Nephron progenitor cell (in vitro differentiated cells): ENCODE measurements at regions not wholly inside any gene's neighbourhood (a gene's known extent, or its start where the extent isn't known, plus 50 kb on each side); places are given as distances from the start of the nearest gene placed in this dataset.

ENCODE experiments used
- DNase-seq: peaks from one replicate; pipeline ENCODE4 v3.0.0; 2021
- H3K27ac Mint-ChIP-seq: 2 replicates; pipeline ENCODE4 v1.8.0; 2021; ENCODE audit warnings: mild to moderate bottlenecking, moderate library complexity, mixed read lengths
- H3K27me3 Mint-ChIP-seq: 2 replicates; pipeline ENCODE4 v1.8.0; 2021; ENCODE audit warnings: mild to moderate bottlenecking, low read depth, mixed read lengths; ENCODE audit not compliant: poor library complexity
- H3K36me3 Mint-ChIP-seq: 2 replicates; pipeline ENCODE4 v1.8.0; 2021; ENCODE audit warnings: low read depth, mixed read lengths
- H3K4me1 Mint-ChIP-seq: 2 replicates; pipeline ENCODE4 v1.8.0; 2021; ENCODE audit warnings: mixed read lengths
- H3K4me3 Mint-ChIP-seq: 2 replicates; pipeline ENCODE4 v1.8.0; 2021; ENCODE audit warnings: mild to moderate bottlenecking, moderate library complexity, mixed read lengths
- H3K9me3 Mint-ChIP-seq: 2 replicates; pipeline ENCODE4 v1.8.0; 2021; ENCODE audit warnings: mild to moderate bottlenecking, moderate library complexity, mixed read lengths
- TF ChIP-seq, protein P1 (sequence below): fragments of 200-600 bp; sonication (generic); IDR thresholded peaks from 2 replicates; pipeline ENCODE4 v1.5.0; 2021; ENCODE audit warnings: antibody characterized with exemption

DNA sequence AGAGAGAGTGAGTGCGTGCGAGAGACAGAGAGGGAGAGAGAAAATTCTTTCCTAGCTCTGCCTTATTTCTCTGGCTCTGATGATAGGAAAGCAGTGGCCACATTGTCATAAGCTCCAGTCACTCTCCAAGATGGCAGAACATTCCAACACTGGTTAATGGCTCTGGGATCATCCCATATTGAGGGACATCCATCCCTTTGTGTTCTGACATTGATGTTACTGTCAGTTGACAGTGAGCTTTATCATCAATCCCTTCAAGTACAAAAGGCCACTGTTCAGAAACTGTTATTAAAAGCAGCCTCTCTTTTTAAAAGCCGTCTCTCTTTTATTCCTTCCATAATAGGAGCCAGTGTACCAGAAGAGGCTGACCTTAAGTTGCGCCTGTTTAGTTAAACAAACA lies 1084.9 kb upstream of the RBFOX1 start:
- no peaks in the 10 kb centered on the region for H3K36me3 Mint-ChIP-seq
- no peak overlapping the region for H3K4me3 Mint-ChIP-seq
- TF ChIP-seq, protein P1, sequence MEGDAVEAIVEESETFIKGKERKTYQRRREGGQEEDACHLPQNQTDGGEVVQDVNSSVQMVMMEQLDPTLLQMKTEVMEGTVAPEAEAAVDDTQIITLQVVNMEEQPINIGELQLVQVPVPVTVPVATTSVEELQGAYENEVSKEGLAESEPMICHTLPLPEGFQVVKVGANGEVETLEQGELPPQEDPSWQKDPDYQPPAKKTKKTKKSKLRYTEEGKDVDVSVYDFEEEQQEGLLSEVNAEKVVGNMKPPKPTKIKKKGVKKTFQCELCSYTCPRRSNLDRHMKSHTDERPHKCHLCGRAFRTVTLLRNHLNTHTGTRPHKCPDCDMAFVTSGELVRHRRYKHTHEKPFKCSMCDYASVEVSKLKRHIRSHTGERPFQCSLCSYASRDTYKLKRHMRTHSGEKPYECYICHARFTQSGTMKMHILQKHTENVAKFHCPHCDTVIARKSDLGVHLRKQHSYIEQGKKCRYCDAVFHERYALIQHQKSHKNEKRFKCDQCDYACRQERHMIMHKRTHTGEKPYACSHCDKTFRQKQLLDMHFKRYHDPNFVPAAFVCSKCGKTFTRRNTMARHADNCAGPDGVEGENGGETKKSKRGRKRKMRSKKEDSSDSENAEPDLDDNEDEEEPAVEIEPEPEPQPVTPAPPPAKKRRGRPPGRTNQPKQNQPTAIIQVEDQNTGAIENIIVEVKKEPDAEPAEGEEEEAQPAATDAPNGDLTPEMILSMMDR, result no peak
- H3K27me3 Mint-ChIP-seq, result peaks cover 11% of the 10 kb centered on the region
- no peaks in the 10 kb centered on the region for H3K9me3 Mint-ChIP-seq
- DNase-seq, result no peak
- peaks cover 5% of the 10 kb centered on the region for H3K4me1 Mint-ChIP-seq
- H3K27ac Mint-ChIP-seq, result no peak overlapping the region

DNA sequence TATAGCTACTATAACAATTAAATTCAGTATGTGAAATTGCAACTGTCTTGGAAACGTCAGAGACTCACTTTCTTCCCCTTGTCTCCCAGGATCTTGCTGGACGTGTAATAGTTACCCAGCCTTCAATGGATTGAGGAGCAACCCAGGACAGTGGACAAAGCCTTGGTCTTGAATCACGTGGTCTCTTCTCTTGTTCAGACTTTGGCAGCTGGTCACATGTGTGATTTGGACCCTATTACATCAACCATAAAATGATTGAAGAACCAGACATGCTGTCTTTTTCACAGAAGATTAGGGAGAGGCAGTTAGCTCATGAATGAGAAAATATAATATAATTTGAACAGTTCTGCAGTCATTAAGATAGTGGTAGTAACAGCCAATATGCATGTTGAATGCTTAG lies 1085.5 kb upstream of the RBFOX1 start:
- TF ChIP-seq, protein P1, result no peak
- H3K4me1 Mint-ChIP-seq, result peaks cover 5% of the 10 kb centered on the region
- DNase-seq, result no peak
- H3K9me3 Mint-ChIP-seq, result no peaks in the 10 kb centered on the region
- H3K27me3 Mint-ChIP-seq, result peaks cover 8% of the 10 kb centered on the region
- H3K36me3 Mint-ChIP-seq, result no peaks in the 10 kb centered on the region
- no peak overlapping the region for H3K27ac Mint-ChIP-seq
- no peak overlapping the region for H3K4me3 Mint-ChIP-seq

DNA sequence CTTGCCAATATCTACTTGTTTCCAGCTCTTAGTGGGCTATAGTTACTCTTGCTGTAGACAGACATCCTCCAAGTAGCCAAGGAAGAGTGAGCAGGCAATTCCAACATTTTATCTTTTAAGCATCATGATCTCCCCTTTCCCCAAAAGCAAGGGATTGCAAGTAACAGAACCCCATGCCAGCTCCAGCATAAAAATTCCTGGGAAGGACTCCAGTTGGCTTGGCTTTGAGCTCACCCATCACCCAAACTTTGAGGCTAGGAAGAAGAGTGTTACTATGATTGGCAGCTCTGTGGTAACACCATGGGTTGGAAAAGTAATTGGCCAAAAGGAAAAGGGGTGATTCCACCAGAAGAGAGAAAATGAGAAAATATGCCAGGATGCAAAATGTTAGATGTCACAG lies 1086.4 kb upstream of the RBFOX1 start:
- H3K4me1 Mint-ChIP-seq, result no peaks in the 10 kb centered on the region
- DNase-seq, result no peak
- TF ChIP-seq, protein P1, result no peak
- H3K27ac Mint-ChIP-seq, result no peak overlapping the region
- no peaks in the 10 kb centered on the region for H3K36me3 Mint-ChIP-seq
- H3K27me3 Mint-ChIP-seq, result peaks cover 6% of the 10 kb centered on the region
- no peaks in the 10 kb centered on the region for H3K9me3 Mint-ChIP-seq
- no peak overlapping the region for H3K4me3 Mint-ChIP-seq

DNA sequence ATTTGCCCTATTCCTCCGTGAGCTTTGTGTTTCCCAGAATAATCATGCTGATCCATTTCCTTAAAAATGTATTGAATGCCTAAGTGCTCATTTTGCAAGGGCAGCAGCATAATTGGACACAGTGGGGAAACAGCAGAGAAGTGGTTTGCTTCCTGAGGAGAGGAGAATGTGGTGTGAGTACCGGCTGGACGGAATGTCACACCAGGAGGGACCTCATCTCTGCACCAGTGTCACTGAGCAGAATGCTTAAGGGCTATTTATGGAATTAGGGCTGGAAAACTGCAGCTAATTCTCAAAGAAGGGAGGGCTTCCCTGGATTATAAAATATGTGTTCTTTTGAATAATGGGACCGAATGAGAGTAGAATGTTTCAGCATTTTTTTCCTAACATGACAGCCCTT lies 1100.6 kb upstream of the RBFOX1 start:
- Mint-ChIP-seq H3K27me3 (peaks cover 15% of the 10 kb centered on the region), H3K4me3 (no peak overlapping the region), H3K27ac (no peak overlapping the region), H3K4me1 (peaks cover 5% of the 10 kb centered on the region), H3K36me3 (no peaks in the 10 kb centered on the region), H3K9me3 (peaks cover 13% of the 10 kb centered on the region)
- DNase-seq, result no peak
- TF ChIP-seq, protein P1, result no peak

DNA sequence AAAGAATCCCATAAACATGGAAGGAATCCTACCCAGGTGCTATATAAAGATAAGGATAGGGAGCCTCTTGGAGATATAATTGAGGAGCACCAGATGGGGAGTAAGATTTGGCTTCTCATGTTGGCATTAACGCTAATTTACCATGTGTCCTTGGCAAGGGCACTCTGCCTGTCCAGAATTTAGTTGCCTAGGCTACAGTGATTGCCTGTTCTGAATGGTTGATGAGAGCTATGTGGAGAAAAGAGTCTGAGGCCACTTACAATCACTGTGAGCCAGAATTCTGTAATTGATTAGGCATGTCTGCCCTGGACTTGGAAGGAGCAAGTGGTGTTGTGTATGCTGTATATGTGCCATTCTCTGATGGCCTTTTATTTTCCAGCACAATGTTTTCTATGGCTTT lies 1101.2 kb upstream of the RBFOX1 start:
- no peak for DNase-seq
- Mint-ChIP-seq H3K27ac (no peak overlapping the region), H3K9me3 (peaks cover 13% of the 10 kb centered on the region), H3K27me3 (peaks cover 19% of the 10 kb centered on the region), H3K4me1 (peaks cover 5% of the 10 kb centered on the region), H3K4me3 (no peak overlapping the region), H3K36me3 (no peaks in the 10 kb centered on the region)
- TF ChIP-seq, protein P1, result no peak

DNA sequence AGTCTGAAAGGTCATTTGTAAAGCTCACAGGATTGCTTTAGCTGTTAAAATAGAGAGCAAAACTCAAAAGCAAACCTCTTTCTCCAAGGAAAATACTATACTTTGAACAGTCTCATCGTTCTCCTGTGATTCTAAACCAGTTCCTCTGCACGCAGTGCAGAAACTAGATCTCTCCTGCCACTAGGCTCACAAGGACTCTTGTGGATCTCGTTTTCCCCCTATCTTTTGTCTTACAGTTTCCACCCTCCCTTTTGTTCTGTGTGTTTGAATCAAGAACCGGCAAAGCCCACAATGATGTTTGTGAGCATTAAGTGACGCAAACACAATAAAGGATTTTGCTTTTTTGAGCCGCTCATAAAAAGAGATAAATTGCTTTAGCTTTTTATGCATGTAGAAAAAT lies 1103.5 kb upstream of the RBFOX1 start:
- Mint-ChIP-seq H3K27ac (no peak overlapping the region), H3K4me1 (peaks cover 5% of the 10 kb centered on the region), H3K9me3 (peaks cover 15% of the 10 kb centered on the region), H3K36me3 (no peaks in the 10 kb centered on the region), H3K27me3 (peaks cover 19% of the 10 kb centered on the region), H3K4me3 (no peak overlapping the region)
- no peak for DNase-seq
- TF ChIP-seq, protein P1, result no peak
